Peyer's patch (tissue), 4 donors: ENCODE measurements at regions not wholly inside any gene's neighbourhood (a gene's known extent, or its start where the extent isn't known, plus 50 kb on each side); places are given as distances from the start of the nearest gene placed in this dataset.

Experiments used
- DNase-seq, 3 donors: peaks; one replicate each; pipeline ENCODE4 v3.0.0-alpha.2; 2017 to 2019
- H3K27ac ChIP-seq, 4 donors: fragments of 200-600 bp; sonication (generic); one replicate each; pipeline ENCODE4 v1.5.1; 2016 to 2019
- H3K27me3 ChIP-seq, 2 donors: fragments of 200-600 bp; sonication (generic); one replicate each; pipeline ENCODE4 v1.5.1; 2019
- H3K36me3 ChIP-seq, 3 donors: fragments of 200-600 bp; sonication (generic); one replicate each; pipeline ENCODE4 v1.5.1; 2016 to 2019
- H3K4me1 ChIP-seq, 4 donors: fragments of 200-600 bp; sonication (generic); one replicate each; pipeline ENCODE4 v1.5.1; 2016 to 2019
- H3K4me3 ChIP-seq, 4 donors: fragments of 200-600 bp; sonication (generic); 1 replicate in 3 of 4; 2 replicates in 1 of 4; pipeline ENCODE4 v1.5.1; 2016 to 2019; ENCODE audit warnings: mild to moderate bottlenecking in 1 of 4
- H3K9me3 ChIP-seq, 4 donors: fragments of 200-600 bp; sonication (generic); one replicate each; pipeline ENCODE4 v1.5.1; 2016 to 2019; ENCODE audit warnings: mild to moderate bottlenecking in 1 of 4
- CTCF ChIP-seq, 6 experiments: fragments of 450-650 bp in 4 of 6; fragments of 200-600 bp in 2 of 6; sonication (generic) in 1 of 6; IDR thresholded peaks; one replicate each; pipeline ENCODE4 v1.5.1; 2017 to 2019; ENCODE audit warnings: antibody characterized with exemption in 6 of 6, mild to moderate bottlenecking in 3 of 6, moderate library complexity in 1 of 6
- POLR2A ChIP-seq, 2 donors: fragments of 450-650 bp; IDR thresholded peaks; one replicate each; pipeline ENCODE4 v1.5.1; 2017; ENCODE audit warnings: antibody characterized with exemption in 2 of 2, mild to moderate bottlenecking in 2 of 2, moderate library complexity in 2 of 2

GRCh38 chr10:25849988-25850387 is 84.0 kb upstream of the MYO3A start:
- Histone ChIP-seq H3K36me3 (no peaks in the 10 kb centered on the region), H3K4me3 (no peak overlapping the region), H3K27me3 (no peaks in the 10 kb centered on the region), H3K9me3 (no peaks in the 10 kb centered on the region), H3K27ac (no peak overlapping the region), H3K4me1 (no peaks in the 10 kb centered on the region)
- TF ChIP-seq CTCF (IDR thresholded peaks at IDR 0.05): no peak
- no peak for TF ChIP-seq POLR2A (IDR thresholded peaks at IDR 0.05)
- DNase-seq: no peak

- no peak for DNase-seq
- Histone ChIP-seq H3K4me1 (no peaks in the 10 kb centered on the region), H3K27me3 (no peaks in the 10 kb centered on the region), H3K36me3 (no peaks in the 10 kb centered on the region), H3K9me3 (no peaks in the 10 kb centered on the region), H3K4me3 (no peak overlapping the region), H3K27ac (no peak overlapping the region)
- TF ChIP-seq POLR2A (IDR thresholded peaks at IDR 0.05) (no peak), CTCF (IDR thresholded peaks at IDR 0.05) (no peak)
Measured at GRCh38 chr10:25851548-25851947, 82.5 kb upstream of the MYO3A start.

- Histone ChIP-seq H3K4me3 (no peak overlapping the region), H3K27me3 (no peaks in the 10 kb centered on the region), H3K36me3 (no peaks in the 10 kb centered on the region), H3K9me3 (no peaks in the 10 kb centered on the region), H3K4me1 (no peaks in the 10 kb centered on the region), H3K27ac (no peak overlapping the region)
- no peak for DNase-seq
- TF ChIP-seq POLR2A (IDR thresholded peaks at IDR 0.05) (no peak), CTCF (IDR thresholded peaks at IDR 0.05) (no peak)
Measured at GRCh38 chr10:25852364-25852941, 81.6 kb upstream of the MYO3A start.

DNA sequence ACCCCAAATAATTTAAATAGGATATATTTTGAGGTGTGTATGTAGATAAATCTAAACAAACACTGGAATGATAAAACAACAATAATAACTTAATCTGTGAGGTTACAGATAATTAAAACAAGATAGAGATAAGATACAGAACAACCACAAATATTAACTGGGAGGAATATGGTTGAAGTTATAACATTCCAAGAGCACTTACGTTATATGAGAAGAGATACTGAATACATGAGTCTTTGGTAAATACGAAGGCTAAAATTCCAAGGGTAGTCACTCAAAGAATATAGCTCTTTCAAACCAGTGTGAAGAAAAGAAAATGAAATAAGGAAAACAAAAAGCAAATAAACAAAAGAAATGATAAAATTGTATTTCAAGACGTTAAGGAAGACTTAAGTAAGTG is 76.0 kb upstream of the MYO3A start:
- H3K27me3 ChIP-seq: no peaks in the 10 kb centered on the region
- DNase-seq: no peak
- no peaks in the 10 kb centered on the region for H3K9me3 ChIP-seq
- no peaks in the 10 kb centered on the region for H3K4me1 ChIP-seq
- H3K27ac ChIP-seq: no peak overlapping the region
- no peak overlapping the region for H3K4me3 ChIP-seq
- no peak for TF ChIP-seq CTCF (IDR thresholded peaks at IDR 0.05)
- TF ChIP-seq POLR2A (IDR thresholded peaks at IDR 0.05): no peak
- no peaks in the 10 kb centered on the region for H3K36me3 ChIP-seq

GRCh38 chr10:25865267-25865666 is 68.8 kb upstream of the MYO3A start:
- H3K4me1 ChIP-seq: no peaks in the 10 kb centered on the region
- no peak overlapping the region for H3K4me3 ChIP-seq
- no peak for DNase-seq
- H3K27ac ChIP-seq: no peak overlapping the region
- TF ChIP-seq CTCF (IDR thresholded peaks at IDR 0.05): no peak
- no peak for TF ChIP-seq POLR2A (IDR thresholded peaks at IDR 0.05)
- H3K9me3 ChIP-seq: no peaks in the 10 kb centered on the region
- no peaks in the 10 kb centered on the region for H3K27me3 ChIP-seq
- no peaks in the 10 kb centered on the region for H3K36me3 ChIP-seq

GRCh38 chr10:25867321-25867720 is 66.7 kb upstream of the MYO3A start:
- no peak for DNase-seq
- Histone ChIP-seq H3K36me3 (no peaks in the 10 kb centered on the region), H3K4me3 (no peak overlapping the region), H3K27me3 (no peaks in the 10 kb centered on the region), H3K27ac (no peak overlapping the region), H3K4me1 (no peaks in the 10 kb centered on the region), H3K9me3 (no peaks in the 10 kb centered on the region)
- TF ChIP-seq POLR2A (IDR thresholded peaks at IDR 0.05) (no peak), CTCF (IDR thresholded peaks at IDR 0.05) (no peak)
